ENCODE measurements at regions not wholly inside any gene's neighbourhood (a gene's known extent, or its start where the extent isn't known, plus 50 kb on each side); places are given as distances from the start of the nearest gene placed in this dataset.

- Histone ChIP-seq H3K4me1 (no peaks in the 10 kb centered on the region), H3K36me3 (no peaks in the 10 kb centered on the region), H3K9me3 (no peaks in the 10 kb centered on the region), H3K4me3 (no peak overlapping the region), H3K27ac (no peak overlapping the region), H3K27me3 (no peaks in the 10 kb centered on the region)
- in situ Hi-C loops (cut with MboI; ENCODE audit: low sequenced_read_pairs in 4 of 4) (no loop called here), intact Hi-C loops (cut with DNase I; ENCODE audit: low total_unique reads) (no loop called here)
- ATAC-seq (no peak), DNase-seq (no peak)
- TF ChIP-seq CTCF (IDR thresholded peaks at IDR 0.05 in 4 of 5, conservative IDR thresholded peaks at IDR 0.05 in 1 of 5) (no peak), POLR2A (IDR thresholded peaks at IDR 0.05) (no peak)
Observed at GRCh38 chr4:180809439-180809838, 1433.8 kb upstream of the TENM3 start.

GRCh38 chr4:180810581-180810980, 1432.6 kb upstream of the TENM3 start:
- no peak for TF ChIP-seq POLR2A (IDR thresholded peaks at IDR 0.05)
- TF ChIP-seq CTCF (IDR thresholded peaks at IDR 0.05 in 4 of 5, conservative IDR thresholded peaks at IDR 0.05 in 1 of 5): no peak
- intact Hi-C loops (cut with DNase I; ENCODE audit: low total_unique reads): no loop called here
- no peak overlapping the region for H3K4me3 ChIP-seq
- in situ Hi-C loops (cut with MboI; ENCODE audit: low sequenced_read_pairs in 4 of 4): no loop called here
- H3K27ac ChIP-seq: no peak overlapping the region
- H3K4me1 ChIP-seq: no peaks in the 10 kb centered on the region
- no peaks in the 10 kb centered on the region for H3K36me3 ChIP-seq
- DNase-seq (no peak), ATAC-seq (no peak)
- no peaks in the 10 kb centered on the region for H3K9me3 ChIP-seq
- no peaks in the 10 kb centered on the region for H3K27me3 ChIP-seq

- in situ Hi-C loops (cut with MboI; ENCODE audit: low sequenced_read_pairs in 4 of 4): no loop called here
- no peak for ATAC-seq
- no peak for DNase-seq
- no peak overlapping the region for H3K27ac ChIP-seq
- H3K4me1 ChIP-seq: no peaks in the 10 kb centered on the region
- intact Hi-C loops (cut with DNase I; ENCODE audit: low total_unique reads): no loop called here
- H3K9me3 ChIP-seq: no peaks in the 10 kb centered on the region
- no peak for TF ChIP-seq CTCF (IDR thresholded peaks at IDR 0.05 in 4 of 5, conservative IDR thresholded peaks at IDR 0.05 in 1 of 5)
- TF ChIP-seq POLR2A (IDR thresholded peaks at IDR 0.05): no peak
- H3K27me3 ChIP-seq: no peaks in the 10 kb centered on the region
- no peaks in the 10 kb centered on the region for H3K36me3 ChIP-seq
- H3K4me3 ChIP-seq: no peak overlapping the region
Observed at GRCh38 chr4:180811556-180811955, 1431.6 kb upstream of the TENM3 start.

- intact Hi-C loops (cut with DNase I; ENCODE audit: low total_unique reads): no loop called here
- Histone ChIP-seq H3K36me3 (no peaks in the 10 kb centered on the region), H3K9me3 (no peaks in the 10 kb centered on the region), H3K27me3 (no peaks in the 10 kb centered on the region), H3K4me3 (no peak overlapping the region), H3K4me1 (no peaks in the 10 kb centered on the region), H3K27ac (no peak overlapping the region)
- in situ Hi-C loops (cut with MboI; ENCODE audit: low sequenced_read_pairs in 4 of 4): no loop called here
- no peak for ATAC-seq
- TF ChIP-seq POLR2A (IDR thresholded peaks at IDR 0.05): no peak
- no peak for DNase-seq
Observed at GRCh38 chr4:180812783-180813182, 1430.4 kb upstream of the TENM3 start.

DNA sequence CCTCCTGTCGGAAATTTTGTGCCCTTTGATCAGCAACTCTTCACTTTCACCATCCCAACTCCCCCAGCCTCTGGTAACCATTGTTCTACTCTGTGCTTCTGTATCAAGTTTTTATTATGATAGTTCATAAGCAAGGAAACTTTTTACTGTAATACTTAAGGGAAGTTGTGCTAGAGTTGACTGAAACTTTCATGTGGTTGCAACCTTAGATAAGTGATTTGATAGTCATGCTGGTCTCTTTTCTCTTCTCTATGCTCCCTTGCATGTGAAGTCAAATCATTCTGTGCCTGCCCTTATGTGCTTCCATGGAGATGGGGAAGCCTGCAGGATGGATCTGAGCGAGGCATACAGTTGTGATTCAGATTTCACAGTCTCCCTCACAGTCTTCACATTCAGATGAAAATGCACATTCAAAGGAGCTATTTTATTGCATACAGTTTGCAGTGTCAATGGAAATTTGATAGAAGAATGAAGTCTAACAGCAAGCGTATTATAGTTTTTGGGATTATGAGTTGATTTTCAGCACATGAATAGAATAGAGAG, 1428.3 kb upstream of the TENM3 start:
- Histone ChIP-seq H3K9me3 (no peaks in the 10 kb centered on the region), H3K27ac (no peak overlapping the region), H3K4me1 (no peaks in the 10 kb centered on the region), H3K36me3 (no peaks in the 10 kb centered on the region), H3K4me3 (no peak overlapping the region), H3K27me3 (no peaks in the 10 kb centered on the region)
- no peak for DNase-seq
- no peak for ATAC-seq
- TF ChIP-seq POLR2A (IDR thresholded peaks at IDR 0.05): no peak
- no peak for TF ChIP-seq CTCF (IDR thresholded peaks at IDR 0.05 in 4 of 5, conservative IDR thresholded peaks at IDR 0.05 in 1 of 5)
- intact Hi-C loops (cut with DNase I; ENCODE audit: low total_unique reads): no loop called here
- in situ Hi-C loops (cut with MboI; ENCODE audit: low sequenced_read_pairs in 4 of 4): no loop called here

Data from gastrocnemius medialis (tissue), 4 donors.